ENCODE measurements at regions not wholly inside any gene's neighbourhood (a gene's known extent, or its start where the extent isn't known, plus 50 kb on each side); places are given as distances from the start of the nearest gene placed in this dataset.

DNA sequence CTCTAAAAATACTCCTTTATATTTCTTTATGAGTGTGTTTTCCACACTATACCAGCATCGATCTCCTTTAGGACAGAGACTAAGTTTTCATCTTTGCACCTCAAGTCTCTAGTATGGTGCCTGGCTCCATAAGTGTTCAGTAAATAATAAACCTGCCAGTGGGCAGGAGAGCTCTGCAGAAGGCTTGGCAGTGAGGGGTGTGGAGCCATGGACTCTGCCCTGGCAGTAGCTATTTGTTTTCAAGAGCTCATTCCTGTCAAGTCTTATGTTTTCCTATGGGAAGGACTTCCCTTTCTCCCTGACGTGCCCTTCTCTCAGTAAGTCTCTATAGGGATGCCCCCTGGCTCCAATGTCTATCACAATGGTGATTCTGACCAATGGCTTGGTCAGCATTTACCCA, 252.2 kb downstream of the PIK3R1 start:
- Histone ChIP-seq H3K4me1 (peaks cover 0 to 8% (median 0%) of the 10 kb centered on the region in 4 donors), H3K9me3 (no peaks in the 10 kb centered on the region), H3K27me3 (no peaks in the 10 kb centered on the region), H3K4me3 (no peak overlapping the region), H3K27ac (peak overlapping the region in 1 of 4 donors; percentile 12), H3K36me3 (no peaks in the 10 kb centered on the region)
- peak; percentile 50 for DNase-seq
- intact Hi-C loops (cut with DNase I; ENCODE audit: low total_unique reads) (no loop called here), in situ Hi-C loops (cut with MboI; ENCODE audit: low pct_ligation_motif_present in 1 of 4, low pct_unique_long_range_greater_than_20kb in 1 of 4, low sequenced_read_pairs in 3 of 4) (loop anchor here (10.0 to 25.0 kb wide), 3 partner anchors 180 to 1230 kb away; no protein-coding TSS in a partner anchor)
- TF ChIP-seq, protein P1, sequence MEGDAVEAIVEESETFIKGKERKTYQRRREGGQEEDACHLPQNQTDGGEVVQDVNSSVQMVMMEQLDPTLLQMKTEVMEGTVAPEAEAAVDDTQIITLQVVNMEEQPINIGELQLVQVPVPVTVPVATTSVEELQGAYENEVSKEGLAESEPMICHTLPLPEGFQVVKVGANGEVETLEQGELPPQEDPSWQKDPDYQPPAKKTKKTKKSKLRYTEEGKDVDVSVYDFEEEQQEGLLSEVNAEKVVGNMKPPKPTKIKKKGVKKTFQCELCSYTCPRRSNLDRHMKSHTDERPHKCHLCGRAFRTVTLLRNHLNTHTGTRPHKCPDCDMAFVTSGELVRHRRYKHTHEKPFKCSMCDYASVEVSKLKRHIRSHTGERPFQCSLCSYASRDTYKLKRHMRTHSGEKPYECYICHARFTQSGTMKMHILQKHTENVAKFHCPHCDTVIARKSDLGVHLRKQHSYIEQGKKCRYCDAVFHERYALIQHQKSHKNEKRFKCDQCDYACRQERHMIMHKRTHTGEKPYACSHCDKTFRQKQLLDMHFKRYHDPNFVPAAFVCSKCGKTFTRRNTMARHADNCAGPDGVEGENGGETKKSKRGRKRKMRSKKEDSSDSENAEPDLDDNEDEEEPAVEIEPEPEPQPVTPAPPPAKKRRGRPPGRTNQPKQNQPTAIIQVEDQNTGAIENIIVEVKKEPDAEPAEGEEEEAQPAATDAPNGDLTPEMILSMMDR (IDR thresholded peaks at IDR 0.05) = no peak
- TF ChIP-seq EP300 (IDR thresholded peaks at IDR 0.05; ENCODE audit: low read depth) (no peak), POLR2AphosphoS5 (IDR thresholded peaks at IDR 0.05) (no peak), POLR2A (IDR thresholded peaks at IDR 0.05) (no peak)
- 66 to 100% methylated on average over 1 to 2 of the region's 2 CpGs for WGBS, 2 donors (ENCODE audit: low coverage in 1 of 2)

DNA sequence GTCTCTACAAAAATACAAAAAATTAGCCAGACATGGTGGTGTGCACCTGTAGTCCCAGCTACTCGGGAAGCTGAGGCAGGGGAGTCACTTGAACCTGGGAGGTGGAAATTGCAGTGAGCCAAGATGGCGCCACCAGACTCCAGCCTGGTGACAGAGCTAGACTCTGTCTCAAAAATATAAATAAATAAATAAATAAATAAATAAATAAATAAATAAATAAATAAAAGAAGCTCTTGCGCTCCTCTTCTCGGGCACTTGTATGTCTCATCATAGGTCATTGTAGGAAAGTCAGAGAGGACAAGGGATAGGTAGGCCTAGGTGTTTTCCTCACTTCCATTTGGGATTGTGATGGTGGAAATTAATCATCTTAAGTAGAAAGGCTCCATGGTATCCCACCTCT, 252.8 kb downstream of the PIK3R1 start:
- no peak for DNase-seq
- TF ChIP-seq POLR2A (IDR thresholded peaks at IDR 0.05) = no peak
- TF ChIP-seq, protein P1 (IDR thresholded peaks at IDR 0.05) = no peak
- TF ChIP-seq EP300 (IDR thresholded peaks at IDR 0.05; ENCODE audit: low read depth) = no peak
- no peak for TF ChIP-seq POLR2AphosphoS5 (IDR thresholded peaks at IDR 0.05)
- Histone ChIP-seq H3K27ac (peak overlapping the region in 1 of 4 donors; percentile 12), H3K27me3 (no peaks in the 10 kb centered on the region), H3K9me3 (no peaks in the 10 kb centered on the region), H3K36me3 (no peaks in the 10 kb centered on the region), H3K4me3 (no peak overlapping the region), H3K4me1 (peaks cover 0 to 8% (median 0%) of the 10 kb centered on the region in 4 donors)
- in situ Hi-C loops (cut with MboI; ENCODE audit: low pct_ligation_motif_present in 1 of 4, low pct_unique_long_range_greater_than_20kb in 1 of 4, low sequenced_read_pairs in 3 of 4) (loop anchor here (10.0 to 25.0 kb wide), 3 partner anchors 181 to 1231 kb away; no protein-coding TSS in a partner anchor), intact Hi-C loops (cut with DNase I; ENCODE audit: low total_unique reads) (no loop called here)
- WGBS, 2 donors (ENCODE audit: low coverage in 1 of 2) = 94 to 100% methylated on average over 3 to 4 of the region's 4 CpGs

DNA sequence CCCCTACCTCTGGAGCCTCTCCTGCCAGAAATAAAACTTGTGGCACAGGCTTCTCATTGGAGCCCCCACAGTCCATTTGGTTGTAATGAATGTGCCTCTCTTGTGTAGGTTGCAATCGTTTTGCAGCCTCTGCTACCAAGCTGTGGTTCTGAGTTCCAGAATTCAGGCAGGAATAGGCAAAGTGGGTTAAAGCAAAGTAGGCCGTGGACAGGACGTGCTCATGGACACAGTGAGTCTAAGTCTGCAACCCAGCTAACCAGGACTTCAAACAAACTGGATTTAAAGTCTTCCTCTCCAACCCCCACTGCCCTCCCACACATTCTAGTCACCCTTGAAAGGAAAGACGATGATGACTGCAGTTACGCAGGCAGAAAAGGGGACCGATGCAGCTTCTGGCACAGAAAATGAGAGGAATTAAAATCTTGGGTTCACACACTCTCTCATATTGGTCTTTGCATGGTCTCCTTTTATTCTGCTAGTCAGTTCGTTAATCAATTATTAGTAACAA, 260.0 kb downstream of the PIK3R1 start:
- 88 to 92% methylated on average over 2 to 7 of the region's 7 CpGs for WGBS, 2 donors (ENCODE audit: low coverage in 1 of 2)
- H3K36me3 ChIP-seq = no peaks in the 10 kb centered on the region
- TF ChIP-seq POLR2A (IDR thresholded peaks at IDR 0.05) (no peak), POLR2AphosphoS5 (IDR thresholded peaks at IDR 0.05) (no peak), EP300 (IDR thresholded peaks at IDR 0.05; ENCODE audit: low read depth) (no peak)
- TF ChIP-seq, protein P1 (IDR thresholded peaks at IDR 0.05) = no peak
- peaks cover 4 to 11% (median 5%) of the 10 kb centered on the region in 4 donors for H3K4me1 ChIP-seq
- no peak for DNase-seq
- H3K4me3 ChIP-seq = no peak overlapping the region
- intact Hi-C loops (cut with DNase I; ENCODE audit: low total_unique reads) = no loop called here
- H3K27ac ChIP-seq = no peak overlapping the region
- H3K27me3 ChIP-seq = no peaks in the 10 kb centered on the region
- no peaks in the 10 kb centered on the region for H3K9me3 ChIP-seq
- in situ Hi-C loops (cut with MboI; ENCODE audit: low pct_ligation_motif_present in 1 of 4, low pct_unique_long_range_greater_than_20kb in 1 of 4, low sequenced_read_pairs in 3 of 4) = loop anchor here in 1 of 4 donors (25.0 kb wide), 1 partner anchor 487 kb away; no protein-coding TSS in a partner anchor

DNA sequence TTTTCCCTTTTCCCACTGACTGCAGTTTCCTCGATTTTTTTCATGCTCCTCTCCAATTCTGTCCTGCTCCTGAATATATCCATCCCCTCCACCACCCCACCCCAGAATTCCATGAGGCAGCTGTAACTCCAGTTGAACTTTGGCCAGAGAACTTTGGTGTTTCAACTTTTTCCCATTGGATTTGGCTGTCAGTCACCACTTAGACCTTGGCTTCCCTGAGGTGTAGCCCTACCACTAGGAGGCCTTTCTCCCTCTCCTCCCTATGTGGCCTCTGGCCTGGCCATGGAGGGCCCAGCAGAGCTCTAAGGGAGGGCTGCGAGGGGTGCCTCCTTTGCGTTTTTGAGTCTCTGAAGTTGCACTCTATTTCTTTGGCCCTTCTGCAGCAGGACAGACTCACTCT, 261.3 kb downstream of the PIK3R1 start:
- Histone ChIP-seq H3K9me3 (no peaks in the 10 kb centered on the region), H3K4me3 (no peak overlapping the region), H3K27ac (no peak overlapping the region), H3K4me1 (peaks cover 4 to 11% (median 5%) of the 10 kb centered on the region in 4 donors), H3K36me3 (no peaks in the 10 kb centered on the region), H3K27me3 (no peaks in the 10 kb centered on the region)
- no peak for DNase-seq
- 69 to 78% methylated on average over 1 to 3 of the region's 3 CpGs for WGBS, 2 donors (ENCODE audit: low coverage in 1 of 2)
- intact Hi-C loops (cut with DNase I; ENCODE audit: low total_unique reads) (no loop called here), in situ Hi-C loops (cut with MboI; ENCODE audit: low pct_ligation_motif_present in 1 of 4, low pct_unique_long_range_greater_than_20kb in 1 of 4, low sequenced_read_pairs in 3 of 4) (loop anchor here in 1 of 4 donors (25.0 kb wide), 1 partner anchor 485 kb away; no protein-coding TSS in a partner anchor)
- TF ChIP-seq EP300 (IDR thresholded peaks at IDR 0.05; ENCODE audit: low read depth) = no peak
- TF ChIP-seq POLR2AphosphoS5 (IDR thresholded peaks at IDR 0.05) = no peak
- TF ChIP-seq, protein P1 (IDR thresholded peaks at IDR 0.05) = no peak
- no peak for TF ChIP-seq POLR2A (IDR thresholded peaks at IDR 0.05)

Data from transverse colon (tissue), 4 donors.